Hematopoietic multipotent progenitor cell treated with erythropoietin and hydrocortisone succinate and interleukin-3 and kit ligand, for 6 days (in vitro differentiated cells): ENCODE measurements at regions not wholly inside any gene's neighbourhood (a gene's known extent, or its start where the extent isn't known, plus 50 kb on each side); places are given as distances from the start of the nearest gene placed in this dataset.
A peak's percentile ranks its signal among the peaks of the same experiment; 100 is the strongest.

Experiments used
- DNase-seq: peaks from one replicate; pipeline ENCODE4 v3.0.0-alpha.2; 2015

DNA sequence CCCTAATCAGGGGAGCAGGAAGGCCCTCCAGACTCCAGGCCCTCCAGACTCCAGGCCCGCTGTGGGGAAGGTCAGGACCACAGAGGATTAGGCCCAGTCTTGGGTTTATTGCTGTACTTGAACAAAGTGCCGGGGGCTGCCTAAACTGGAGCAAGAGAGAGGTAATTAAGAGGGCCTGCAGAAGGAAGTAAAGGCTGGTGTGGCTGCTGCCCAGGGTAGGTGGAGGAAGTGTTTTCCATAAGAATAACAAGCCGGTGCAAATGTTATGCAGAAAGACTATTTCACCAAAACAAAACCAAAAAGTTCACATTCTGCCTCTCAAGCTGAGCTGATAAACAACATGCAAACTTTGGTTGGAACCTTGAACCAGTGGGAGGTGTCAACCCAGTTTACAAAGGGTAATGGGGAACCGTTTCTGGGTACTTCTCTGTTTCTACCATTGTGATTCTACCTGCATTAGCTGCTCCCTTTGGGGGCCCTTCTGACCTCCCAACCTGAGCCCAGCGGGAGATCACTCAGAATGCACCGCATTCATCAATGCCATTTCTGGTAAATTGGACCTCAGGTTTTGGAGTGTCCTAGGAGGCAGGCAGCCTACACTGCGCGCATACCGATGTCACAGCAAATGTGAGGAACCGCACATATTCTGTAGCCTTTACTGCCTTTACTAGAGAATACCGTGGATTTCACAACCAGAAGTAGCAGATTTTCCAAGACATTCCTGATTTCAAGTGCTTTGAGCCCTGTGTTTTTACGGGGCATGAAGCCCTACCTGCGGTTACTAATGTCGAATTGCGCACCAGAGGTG, 59.7 kb upstream of the BCOR start:
- no peak for DNase-seq

DNA sequence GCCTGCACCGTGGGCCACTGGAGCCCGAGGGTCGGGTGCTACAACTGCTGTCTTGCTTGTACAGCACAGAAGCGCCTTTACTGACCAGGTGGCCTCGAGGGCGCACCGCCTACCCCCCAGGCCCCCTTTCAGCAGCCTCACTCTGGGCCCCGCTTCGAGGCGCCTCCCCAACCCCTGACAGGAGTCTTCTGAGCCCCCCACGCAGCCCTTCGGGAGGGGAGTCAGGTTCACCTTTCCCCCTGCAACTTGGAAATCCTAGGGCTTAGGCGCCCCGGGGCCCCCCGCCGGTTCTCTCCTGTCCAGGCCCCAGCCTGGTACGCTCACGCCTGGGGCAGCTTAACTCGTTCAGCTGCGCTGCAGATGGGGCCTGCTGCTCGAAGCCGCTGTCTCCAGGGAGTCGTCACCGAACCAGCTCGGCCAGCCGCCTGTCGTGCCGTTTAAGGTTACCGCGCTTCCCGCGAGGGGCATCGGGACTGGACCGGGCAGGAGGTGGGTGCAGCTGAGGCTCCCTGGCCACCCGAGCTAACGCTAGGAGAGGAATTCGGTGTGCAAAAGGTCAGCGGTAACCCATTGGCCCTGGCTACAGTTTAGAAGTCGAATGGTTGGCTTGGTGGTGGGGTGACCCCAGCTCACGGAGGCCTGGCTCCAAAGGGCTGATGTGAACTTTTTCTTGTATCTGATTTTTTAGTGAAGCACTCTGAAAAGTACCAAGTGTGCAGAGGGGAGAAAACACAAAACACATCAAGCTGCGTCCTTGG, 58.9 kb upstream of the BCOR start:
- no peak for DNase-seq

DNA sequence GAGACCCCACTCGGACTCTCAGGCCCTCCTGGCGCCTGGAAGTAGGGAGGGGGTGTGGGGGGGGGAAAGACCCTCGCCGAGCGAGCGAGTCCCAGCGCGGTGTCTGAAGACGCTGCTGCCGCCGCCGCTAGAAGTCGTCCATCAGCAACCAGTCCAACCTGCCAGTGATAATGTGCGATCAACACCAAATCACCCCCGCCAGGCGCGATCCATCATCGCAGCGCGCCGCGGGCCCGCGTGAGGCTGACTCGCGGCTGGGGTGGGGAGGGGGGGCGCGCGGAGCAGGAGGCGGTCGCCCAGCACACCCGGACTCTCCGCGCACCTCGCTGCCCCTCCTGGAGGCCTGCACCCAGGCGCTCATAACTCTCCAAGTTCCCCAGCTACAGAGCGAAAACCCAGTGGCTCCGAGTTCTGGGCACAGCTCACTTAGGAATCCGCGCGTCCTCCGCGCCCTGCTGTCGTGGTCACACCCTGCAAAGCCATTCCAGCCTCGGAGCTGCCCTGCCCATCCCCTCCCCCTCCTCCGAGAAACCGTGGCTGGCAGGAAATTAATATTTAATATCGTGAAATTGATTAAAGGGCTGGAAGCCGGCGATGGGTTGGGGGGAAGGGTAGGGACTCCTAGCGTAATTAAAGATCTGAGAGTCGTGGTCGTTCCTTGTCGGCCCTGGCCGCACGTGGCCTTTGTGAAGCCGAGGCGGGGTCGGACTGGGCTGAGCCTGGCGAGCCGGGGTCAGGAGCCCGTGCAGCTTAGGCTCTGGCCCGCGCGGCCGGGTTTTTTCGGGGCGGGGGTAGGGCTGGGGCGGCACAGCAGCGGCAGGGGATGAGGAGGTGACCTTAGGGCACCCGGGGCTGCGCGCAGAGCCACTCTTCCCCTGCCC, 58.1 kb upstream of the BCOR start:
- DNase-seq: peak; percentile 48

DNA sequence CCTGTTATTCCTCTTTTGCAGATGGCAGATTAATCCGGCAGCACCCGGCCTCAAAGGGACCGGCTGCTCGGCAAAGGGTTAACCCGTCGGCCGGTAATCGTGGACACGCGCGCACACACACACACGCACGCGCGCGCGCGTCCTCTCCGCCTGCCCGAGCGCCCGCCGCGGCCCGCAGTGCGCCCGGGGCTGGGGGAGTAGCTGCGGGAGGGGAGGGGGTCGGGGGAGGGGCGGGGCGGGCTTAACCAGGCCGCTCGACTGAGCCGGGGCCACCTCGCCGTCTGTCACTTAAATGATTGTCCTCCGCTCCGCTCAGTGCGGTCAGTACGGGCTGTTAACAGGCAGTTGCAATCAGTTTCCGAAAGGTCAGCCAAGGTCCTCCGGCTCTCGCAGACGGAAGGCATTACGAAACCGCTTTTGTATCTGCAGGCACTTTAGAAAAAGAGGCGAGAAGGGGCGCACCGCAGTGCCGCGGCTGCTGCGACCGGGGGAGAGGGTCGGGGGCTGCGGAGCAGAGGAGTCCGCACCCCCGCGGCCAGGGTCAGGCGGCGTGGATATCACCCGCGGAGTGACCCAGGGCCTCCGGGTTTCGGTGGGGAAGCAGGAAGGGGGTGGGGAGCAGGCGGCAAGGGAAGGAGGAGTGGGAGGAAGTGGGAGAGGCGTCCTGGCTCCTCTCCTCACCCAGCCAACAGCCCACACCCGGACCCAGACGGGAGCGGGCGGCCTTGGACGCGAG, 57.3 kb upstream of the BCOR start:
- peak; percentile 83 for DNase-seq

- DNase-seq: peak; percentile 66
Observed at GRCh38 chrX:40154250-40154852, 56.6 kb upstream of the BCOR start.

DNA sequence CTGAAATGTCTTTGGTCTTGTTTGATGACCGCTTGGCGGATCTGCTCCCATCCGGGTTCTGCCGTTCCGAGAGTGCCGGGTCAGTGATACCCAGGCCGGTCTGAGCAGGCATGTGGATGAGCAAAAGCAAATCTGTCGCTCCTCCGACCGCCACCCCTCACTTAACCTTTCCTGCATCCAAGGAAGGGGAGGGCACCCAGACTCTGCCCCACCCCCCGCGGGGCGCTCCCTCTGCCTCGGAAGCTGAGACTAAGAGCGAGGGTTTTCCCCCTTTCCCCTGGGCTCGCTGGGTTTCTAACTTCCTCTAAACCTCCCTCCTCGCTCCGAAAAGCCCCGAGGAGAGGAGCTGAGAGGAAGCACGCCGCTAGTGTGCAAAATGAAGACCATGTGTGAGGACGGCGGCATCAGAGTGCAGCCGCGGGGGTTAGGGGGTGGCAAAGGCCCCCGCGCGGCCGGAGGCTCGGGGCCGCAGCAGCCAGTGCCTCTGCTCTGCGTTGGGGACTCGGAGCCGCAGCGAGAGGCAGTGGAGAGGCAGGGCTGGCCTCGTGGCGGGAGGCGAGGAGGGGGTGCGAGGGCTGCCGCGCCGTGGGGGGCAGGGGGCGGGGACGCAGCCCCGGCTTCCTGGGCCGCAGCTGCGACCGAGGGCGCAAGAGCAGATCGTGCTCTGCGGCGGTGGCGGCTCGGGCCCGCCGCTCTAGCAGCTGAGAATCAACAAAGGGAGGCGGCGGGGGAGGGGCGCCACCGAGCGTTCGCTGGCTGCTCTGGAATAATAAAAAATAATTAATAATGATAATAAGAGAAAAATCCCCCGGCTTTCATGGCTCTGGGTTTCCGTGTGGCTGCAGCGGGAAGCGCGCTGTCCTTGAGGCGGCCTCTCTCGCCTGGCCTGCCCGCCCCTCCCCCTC, 55.8 kb upstream of the BCOR start:
- DNase-seq: peak; percentile 66

DNA sequence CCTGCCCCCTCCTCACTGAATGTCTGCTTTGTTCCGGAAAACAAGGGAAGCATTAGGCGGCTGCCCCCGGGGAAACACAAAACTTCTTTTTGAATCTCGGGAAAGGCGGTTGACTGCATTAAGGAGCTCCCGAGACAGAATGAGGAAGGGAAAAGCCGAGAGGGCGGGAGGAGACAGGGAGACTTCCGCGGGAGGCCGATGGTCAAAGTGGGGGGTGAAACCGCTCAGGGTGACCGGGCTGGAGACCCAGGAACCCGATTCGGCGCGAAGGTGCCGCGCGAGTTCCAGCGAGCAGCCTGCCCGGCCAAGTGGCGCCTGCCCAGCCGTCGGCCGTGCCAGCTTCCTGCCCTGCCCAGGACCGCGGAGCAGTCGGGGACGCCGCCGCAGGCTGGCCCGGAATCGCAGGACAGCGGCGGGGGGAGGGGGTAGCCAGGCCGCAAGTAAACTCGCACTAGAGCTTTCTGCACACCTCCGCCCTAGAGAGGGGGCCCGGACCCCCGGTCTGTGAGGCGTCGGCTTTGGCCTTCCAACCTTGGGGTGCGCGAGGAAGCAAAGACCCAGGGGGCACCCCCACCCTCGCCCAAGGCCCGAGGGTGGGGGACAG, 55.1 kb upstream of the BCOR start:
- DNase-seq: peak; percentile 24

DNA sequence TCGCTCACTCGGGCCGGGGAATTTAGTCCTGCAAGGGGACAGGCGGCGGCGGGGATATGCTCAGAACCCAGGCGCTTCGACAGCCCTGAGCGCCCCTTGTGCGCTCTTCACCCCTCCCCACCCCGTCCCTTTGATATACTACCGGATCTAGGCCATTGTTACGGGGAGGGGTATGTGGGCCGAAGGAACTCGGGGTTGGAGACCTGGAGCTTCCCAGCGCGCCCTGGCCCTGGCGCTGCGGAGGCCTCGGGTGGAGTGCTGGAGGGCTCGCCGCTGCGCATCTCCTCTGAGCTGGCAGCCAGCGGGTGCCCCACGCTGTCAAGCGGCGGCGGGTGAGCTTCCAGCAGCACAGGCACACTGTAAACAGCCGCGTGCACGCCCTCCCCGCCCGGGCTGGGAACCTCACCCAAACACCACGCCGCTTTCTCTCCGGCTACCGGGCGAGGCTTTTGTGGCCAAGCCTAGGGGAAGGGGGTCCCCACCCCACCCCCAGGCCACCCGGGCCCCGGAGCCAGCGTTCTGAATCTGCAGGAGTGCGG, 54.5 kb upstream of the BCOR start:
- peak; percentile 73 for DNase-seq

- no peak for DNase-seq
Observed at GRCh38 chrX:40151211-40152172, 53.7 kb upstream of the BCOR start.

GRCh38 chrX:40150503-40150902, 52.7 kb upstream of the BCOR start:
- no peak for DNase-seq

DNA sequence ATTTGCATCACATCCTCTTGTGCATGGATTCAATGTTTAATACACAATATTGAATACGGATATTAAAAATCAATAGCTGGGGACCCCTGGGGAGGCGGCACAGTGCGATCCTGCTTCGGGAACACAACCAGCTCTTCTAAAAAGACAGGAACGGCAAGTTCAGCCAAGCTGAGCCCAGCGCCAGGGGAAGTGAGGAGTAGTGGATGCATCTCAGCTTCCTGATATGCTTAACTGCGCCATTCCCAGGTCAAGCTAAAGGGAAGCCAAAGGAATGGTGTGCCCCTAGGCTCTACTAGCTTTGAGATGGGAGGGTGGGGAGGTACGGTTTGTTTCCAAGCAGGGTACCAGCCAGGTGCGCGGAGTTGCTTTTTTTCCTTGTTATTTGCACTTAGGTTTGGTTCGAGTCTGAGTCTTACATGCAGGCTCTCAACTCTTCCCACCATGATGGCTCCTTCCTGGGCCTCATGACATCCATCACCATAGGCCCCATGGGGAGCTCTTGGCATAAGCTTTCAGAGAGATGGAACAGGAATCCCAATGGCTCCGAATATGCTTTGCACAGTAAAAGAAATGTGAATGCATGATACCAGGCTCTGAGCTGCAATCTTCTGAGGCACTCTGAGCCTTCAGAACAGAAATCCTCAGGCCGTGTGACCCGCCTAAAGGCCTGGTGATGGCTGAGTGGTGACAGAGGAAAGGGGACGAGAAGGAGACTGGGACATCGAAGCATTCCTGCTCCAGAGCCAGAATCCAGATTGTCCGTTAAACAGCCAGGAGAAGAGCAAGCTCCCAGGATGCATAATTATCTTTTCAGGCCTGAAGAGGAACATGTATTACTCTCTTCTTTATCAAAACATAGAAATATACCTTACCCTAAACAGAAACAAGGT, 51.8 kb upstream of the BCOR start:
- DNase-seq: no peak

- DNase-seq: peak; percentile 80
Observed at GRCh38 chrX:40148385-40149285, 50.9 kb upstream of the BCOR start.

DNA sequence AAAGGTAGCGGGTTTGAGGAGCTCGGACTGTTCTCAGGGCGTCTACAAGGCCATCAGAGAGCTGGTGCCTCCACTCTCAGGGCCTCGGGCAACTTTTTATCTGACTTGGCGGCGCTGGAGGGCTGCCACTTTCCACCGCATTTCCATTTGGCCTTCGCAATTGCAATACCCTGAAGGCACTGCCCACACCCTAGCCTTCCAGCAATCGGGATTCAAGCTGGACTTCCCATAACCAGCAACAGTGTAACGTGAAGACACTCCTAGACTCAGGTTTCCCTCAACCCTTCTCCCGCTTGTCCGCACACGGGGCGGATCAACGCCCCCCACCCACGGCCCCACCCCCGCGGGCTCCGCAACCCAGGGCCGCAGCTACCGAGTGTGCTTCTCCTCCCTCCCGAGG, 50.2 kb upstream of the BCOR start:
- peak; percentile 20 for DNase-seq
